Superior temporal gyrus (tissue), 1 donor: ENCODE measurements at regions not wholly inside any gene's neighbourhood (a gene's known extent, or its start where the extent isn't known, plus 50 kb on each side); places are given as distances from the start of the nearest gene placed in this dataset.

ENCODE experiments used
- DNase-seq: peaks from one replicate; pipeline ENCODE4 v3.0.0-alpha.2; 2016; ENCODE audit errors: extremely low spot score

DNA sequence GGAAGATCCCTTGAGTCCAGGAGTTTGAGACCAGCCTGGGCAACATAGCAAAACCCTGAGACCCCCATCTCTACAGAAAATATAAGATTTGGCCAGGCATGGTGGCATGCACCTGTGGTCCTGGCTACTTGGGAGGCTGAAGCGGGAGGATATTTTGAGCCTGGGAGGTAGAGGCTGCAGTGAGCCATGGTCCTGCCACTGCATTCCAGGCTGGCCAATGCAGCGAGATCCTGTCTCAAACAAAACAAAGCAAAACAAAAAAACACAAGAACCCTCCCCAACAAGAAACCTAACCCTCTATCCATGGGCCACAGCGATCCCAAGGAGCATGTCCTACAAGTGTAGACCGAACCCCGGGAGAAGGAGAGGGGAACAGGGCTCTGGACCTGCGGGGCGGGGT lies 133.3 kb downstream of the MGAT5B start:
- DNase-seq = no peak

DNA sequence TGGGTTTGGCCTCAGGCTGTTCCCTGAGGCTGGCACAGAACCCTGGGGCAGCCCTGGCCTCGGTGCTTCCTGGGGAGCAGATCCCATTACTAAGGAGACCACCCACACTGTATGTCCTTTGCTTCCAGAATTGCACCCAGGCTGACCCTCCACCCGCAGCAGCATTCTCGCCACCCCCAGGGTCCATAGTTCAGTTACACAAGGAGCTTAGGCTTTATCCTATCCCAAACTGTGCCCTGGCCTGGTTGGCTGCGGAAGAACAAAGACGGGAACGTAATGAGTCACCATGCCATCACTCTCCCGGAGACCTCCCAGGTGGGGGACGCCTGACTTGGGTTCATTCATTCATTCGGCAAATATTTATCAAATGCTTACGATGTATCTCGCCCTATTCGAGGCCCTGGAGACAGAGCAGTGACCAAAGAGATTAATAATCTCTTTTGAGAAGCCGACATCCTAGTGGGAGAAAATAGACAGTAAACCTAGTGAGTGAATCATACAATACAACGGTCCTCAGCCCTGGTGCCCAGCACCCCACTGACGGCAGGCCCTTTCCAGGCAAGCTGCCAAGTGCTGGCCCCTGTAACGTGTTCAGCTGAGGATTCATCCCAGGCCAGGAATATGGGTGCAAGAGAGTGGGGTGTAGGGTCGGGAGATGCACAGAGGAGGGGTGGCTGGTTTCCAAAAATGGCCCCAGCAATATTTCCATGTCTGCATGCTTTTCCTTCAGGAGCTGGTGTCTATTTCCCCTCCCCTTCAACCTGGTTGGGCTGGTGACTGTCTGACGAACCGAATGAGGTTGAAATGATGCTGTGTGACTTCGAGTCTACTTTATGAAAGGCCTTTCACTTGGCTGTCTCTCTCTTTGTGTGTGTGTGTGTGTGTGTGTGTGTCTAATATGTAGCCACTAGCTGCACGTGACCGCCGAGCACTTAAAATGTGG lies 134.2 kb downstream of the MGAT5B start:
- DNase-seq = no peak

DNA sequence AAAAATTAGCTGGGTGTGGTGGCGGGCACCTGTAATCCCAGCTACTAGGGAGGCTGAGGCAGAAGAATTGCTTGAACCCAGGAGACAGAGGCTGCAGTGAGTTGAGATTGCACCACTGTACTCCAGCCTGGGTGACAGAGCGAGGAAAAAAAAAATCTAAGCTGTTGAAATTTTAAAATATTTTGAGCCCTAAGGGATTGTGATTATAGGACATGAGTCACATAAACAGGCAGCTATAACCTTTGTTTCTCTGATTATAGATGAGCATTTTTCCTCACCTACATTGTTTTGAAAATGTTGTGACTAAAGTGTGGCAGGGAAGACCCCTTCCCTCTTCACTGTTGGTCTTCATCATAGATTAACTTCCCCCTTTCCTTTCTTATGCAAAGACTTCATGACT lies 135.5 kb downstream of the MGAT5B start:
- no peak for DNase-seq

DNA sequence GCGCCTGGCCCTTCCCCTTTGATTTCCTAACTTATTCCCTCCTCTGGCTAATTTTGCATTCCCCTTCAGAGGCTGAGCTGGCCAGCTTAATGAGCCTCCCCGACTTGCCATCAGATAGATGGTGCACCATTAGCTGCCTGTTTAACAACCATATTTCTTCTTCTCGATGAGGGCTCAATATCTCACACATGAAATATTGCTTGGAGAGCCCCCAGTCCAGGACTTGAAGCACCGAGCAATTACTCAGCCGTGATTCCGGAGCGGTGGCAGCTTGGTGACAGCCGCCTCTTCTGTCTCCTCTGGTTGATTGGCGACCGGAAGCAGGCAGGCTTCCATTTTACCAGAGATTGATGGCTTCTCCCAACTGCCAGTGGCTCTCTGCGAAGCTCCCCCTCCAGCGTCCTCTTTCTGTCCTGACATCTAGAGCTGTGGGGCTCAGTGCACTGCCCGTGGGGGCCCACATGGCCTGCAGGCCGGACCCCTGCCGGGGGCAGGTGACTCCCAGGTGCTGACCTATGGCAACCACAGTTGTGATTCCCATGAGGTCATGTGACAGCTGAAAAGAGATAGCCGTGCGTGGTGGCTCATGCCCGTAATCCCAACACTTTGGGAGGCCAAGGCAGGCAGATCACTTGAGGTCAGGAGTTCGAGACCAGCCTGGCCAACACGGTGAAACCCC lies 133.7 kb upstream of the SEC14L1 start:
- DNase-seq = no peak

DNA sequence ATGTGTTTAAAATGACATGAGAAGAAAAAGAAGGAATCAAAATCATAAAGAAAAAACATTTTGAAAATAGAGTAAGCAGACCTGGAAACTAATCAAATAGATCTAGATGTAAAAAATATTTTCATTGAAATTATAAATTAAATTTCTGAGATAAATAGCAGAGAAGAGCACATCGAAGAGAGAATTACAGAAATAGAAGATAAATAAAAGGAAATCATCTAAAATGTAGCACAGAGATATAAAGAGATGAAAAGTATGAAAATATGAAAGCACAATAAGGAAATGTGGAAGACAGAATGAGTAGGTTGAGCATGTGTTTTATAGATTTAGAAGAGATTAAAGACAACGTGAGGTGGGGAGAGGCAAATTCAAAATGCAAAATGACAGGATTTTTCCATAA lies 130.9 kb upstream of the SEC14L1 start:
- no peak for DNase-seq

DNA sequence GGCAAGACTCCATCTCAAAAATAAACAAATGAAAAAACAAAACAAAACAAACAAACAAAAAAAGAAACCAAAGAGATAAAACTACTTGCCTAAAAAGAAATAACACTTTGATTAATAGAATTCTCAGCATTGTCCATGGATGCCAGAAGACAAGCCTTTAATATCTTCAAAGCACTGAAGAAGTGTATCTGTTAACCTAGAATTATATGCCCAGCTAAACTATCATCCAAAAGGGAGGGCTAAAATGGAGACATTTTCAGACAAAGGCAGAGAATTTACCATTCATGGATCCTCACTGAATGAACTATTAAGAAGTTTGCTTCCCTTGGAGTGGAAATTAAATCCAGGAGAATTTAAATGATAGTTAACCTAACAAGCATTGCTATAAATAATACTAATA lies 130.1 kb upstream of the SEC14L1 start:
- no peak for DNase-seq

DNA sequence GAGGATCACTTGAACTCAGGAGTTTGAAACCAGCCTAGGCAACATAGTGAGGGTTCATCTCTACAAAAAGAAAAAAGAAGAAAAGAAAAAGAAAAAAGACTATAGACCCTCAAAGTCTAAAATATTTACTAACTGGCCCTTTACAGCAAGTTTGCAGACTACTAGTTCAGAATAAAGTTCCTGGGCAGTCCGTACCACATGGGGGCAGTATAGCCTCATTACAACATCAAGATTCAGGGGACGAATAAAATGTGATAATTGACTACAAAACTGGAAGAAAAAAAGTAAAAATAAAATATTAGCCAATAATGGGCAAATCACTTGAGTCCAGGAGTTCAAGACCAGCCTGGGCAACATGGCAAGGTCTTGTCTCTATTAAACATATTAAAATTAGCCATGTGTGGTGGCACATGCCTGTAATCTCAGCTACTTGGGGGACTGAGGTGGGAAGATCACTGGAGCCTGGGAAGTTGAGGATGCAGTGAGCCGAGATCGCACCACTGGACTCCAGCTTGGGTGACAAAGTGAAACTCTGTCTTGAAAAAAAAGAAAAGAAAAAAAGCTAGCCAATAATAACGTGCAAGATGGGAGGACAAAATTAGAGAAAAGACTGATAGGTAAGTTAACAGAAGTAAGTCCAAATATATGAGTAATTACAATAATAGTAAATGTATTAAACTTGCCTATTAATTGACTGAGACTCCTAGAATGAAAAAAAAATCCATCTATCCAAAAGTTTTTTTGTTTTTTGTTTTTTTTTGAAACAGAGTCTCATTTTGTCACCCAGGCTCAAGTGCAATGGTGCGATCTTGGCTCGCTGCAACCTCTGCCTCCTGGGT lies 129.4 kb upstream of the SEC14L1 start:
- DNase-seq = peak; percentile 70

DNA sequence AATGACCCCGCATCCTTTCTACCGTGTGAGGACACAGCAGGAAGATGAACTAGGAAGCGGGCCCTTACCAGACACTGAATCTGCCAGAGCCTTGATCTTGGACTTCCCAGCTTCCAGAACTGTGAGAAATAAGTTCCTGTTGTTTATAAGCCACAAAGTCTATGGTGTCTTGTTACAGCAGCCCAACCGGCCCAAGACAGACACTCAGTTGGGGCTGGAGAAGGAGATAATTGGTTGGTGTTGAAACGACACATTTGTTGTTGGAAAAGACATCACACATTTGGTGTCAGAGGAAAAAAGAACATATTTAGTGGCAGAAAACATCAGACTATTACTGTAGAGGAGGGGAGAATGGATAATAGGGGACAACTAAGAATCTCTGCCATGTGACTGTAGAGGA lies 122.3 kb upstream of the SEC14L1 start:
- DNase-seq = no peak

DNA sequence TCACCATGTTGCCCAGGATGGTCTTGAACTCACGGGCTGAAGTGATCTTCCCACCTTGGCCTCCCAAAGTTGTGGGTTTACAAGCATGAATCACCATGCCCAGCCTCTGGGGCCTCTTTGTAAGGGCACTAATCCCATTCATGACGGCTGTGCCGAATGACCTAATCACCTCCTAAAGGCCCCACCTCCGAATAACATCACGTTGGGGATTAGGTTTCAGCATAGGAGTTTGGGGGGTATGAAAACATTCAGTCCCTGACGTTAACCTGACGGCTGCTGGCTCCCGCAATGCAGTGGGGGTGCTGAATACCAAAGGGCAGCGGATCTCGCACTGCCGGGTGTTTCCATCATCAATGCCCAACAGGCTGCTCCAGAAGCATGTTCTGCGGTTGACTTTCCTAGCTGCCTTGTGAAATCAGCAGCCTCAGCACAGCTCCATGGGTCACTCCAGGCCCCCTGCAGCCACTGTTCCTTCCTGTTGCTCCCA lies 120.8 kb upstream of the SEC14L1 start:
- no peak for DNase-seq

DNA sequence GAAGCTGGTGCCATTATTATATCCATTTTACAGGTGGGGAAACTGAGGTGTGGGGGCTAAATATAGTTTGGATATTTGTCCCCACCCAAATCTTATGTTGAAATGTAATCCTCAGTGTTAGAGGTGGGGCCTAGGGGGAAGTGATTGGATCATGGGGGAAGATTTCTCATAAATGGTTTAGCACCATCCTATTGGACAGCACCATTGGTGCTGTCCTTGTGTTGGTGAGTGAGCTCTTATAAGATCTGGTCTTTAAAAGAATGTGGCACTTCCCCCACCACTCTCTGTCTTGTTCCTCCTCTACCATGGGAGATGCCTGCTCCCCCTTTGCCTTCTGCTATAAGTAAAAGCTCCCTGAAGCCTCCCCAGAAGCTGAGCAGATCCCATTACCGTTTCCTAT lies 119.8 kb upstream of the SEC14L1 start:
- no peak for DNase-seq

DNA sequence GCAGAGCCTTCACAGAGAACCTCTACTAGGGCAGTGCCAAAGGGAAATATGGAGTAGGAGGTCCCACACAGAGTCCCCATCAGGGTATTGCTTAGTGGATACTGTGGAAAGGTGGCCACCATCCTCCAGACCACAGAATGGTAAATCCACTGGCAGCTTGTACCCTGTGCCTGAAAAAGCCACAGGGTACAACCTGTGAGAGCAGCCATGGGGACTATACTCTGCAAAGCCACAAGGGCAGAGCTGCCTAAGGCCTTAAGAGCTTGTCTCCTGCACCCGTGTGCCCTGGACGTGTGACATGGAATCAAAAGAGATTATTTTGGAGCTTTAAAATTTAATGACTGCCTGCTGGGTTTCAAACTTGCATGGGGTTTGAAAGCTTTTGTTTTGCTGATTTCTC lies 118.0 kb upstream of the SEC14L1 start:
- DNase-seq = no peak

DNA sequence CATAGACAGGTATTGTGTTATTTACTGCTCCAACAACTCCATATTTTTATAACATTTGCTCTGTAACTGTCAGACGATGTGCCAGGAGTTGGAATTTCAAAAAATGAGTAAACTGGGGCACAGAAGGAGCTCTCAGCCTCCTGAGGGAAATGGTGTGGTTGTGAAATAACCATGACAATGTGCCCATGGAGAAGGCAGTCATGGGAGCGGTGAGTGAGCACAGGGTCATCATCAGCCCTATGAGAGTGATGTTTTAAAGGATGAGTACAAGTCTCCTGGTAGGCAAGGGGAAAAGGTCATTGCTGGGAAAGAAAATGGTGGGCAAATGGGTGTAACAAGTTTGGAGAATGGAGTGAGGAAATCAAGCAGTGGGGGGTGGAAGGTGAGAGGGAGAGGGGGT lies 115.0 kb upstream of the SEC14L1 start:
- DNase-seq = no peak

DNA sequence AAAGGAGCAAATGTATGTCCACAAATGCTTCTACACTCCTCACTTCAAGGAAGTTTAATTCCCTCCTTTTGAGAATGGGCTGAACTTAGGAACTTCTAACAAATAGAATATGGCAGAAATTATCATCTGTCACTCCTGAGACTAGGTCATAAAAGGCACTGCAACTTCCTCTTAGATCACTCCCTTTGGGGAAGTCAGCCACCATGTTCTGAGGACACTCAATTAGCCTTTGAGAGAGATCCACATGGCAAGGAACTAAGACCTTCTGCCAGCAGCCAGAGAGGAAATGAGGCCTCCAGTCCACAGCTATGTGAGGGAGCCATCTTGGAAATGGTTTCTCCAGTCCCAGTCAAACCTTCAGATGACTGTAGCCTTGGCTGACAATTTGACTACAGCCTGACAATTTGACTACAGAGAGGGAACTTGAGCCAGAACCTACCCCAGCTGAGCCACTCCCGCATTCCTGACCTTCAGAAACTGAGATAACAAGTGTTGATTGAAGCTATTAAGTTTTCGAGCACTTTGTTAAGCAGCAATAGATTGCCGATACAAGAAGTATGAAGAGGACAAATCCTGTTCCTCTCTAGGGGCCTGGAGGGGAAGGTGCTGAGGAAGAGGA lies 113.4 kb upstream of the SEC14L1 start:
- DNase-seq = no peak

DNA sequence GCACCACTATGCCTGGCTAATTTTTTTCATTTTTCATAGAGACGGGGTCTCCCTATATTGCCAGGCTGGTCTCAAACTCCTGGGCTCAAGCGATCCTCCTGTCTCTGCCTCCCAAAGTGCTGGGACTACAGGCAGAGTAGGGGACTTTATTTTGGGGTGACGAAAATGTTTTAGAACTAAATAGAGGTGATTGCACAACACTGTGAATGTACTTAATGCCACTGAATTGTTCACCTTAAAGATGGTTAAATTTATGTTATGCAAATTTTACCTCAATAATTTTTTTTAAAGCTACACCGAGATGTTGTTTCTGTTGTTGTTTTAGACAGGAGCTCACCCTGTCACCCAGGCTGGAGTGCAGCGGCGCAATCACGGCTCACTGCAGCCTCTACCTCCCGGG lies 111.9 kb upstream of the SEC14L1 start:
- no peak for DNase-seq

DNA sequence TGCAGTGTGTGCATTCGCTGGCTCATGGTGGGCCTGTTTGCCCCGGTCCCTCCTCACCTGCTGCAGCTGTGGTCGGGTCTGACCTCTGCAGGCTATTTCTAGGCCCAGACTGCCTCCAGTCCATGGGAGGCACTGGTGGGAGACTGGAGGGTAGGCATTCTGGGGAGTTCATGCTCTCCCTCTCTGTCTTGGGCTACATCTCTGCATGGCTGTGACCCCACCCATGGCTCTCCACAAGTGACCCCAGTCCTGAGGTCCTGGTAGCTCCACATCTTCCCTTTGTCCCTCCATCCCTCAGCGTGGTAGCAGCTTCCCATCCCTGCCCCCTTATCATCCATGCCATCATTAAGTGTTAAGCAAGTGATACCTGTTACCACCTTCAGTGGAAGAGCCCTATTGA lies 107.8 kb upstream of the SEC14L1 start:
- DNase-seq = no peak

DNA sequence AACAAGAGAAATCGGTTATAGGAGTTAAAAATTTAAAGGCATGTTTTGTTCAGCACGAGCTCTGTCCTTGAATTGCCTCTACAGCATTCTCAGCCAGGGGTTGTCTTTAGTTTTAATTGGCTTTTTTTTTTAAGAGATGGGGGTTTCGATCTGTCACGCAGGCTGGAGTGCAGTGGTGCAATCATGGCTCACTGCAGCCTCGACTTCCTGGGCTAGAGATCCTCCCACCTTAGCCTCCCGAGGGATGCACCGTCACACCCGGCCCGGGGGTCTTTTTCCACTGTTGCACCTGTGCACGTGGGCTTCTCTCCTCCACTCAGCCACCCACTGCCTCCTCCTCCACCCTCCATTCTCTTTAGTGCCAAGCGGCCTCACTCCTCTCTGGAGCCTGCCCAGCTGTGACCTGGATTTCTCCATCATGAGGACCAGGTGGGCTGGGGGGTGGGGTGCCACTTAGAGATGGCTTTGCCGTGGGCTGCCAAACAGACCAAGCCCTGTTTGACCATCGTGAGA lies 106.8 kb upstream of the SEC14L1 start:
- DNase-seq = no peak

DNA sequence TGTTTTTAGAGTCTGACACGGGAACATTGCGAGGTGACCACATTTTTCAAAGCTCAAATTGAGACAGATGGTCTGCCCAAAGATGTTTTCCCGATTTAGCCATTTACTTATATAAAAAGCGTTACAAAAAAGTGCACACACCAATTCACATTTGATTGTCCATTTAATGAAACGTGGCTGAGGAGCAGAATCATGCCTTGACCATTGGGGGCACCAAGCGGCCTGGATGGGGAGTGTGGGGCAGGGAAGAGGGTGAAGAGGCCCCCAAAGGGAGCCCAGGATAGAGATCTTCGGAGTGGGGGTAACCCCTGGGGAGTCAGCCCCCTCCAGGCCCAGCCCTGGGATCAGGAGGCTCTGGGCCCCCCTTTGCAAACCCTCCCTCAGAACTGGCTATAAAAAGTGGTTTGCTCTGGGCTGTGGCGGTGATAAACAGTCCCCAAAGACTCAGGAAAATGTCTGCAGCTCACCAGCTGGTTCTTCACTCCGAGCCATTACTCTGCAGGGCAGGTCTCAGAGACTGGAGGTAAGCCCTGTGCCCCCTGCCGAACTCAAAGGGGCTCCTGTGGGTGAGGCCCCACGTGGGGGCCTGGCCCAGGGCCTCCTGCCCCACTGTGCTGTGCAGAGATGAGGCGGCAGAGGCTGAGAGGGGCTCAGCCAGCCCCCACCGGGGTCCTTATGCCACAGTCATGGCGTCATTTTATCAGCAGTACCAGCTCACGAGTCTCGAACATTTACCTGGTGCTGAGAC lies 105.9 kb upstream of the SEC14L1 start:
- peak; percentile 43 for DNase-seq

DNA sequence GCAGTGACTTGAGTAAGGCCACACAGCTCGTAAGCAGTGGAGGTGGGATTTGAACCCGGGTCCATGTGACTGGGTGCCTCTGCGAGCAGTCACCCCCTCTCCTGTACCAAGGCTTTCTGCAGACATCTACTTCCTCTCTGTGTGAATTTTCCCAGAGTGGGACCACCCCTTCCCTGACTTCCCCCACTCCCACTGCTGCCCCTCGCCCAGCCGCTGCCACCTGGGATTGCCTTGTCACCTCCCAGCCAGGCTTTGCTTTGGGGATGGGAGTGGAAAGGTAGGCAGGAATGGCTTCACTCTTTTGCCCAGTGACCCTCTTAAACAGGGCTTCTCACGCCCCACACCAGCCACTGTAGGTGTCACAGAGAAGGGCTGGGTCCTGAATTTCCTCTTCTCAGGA lies 105.2 kb upstream of the SEC14L1 start:
- no peak for DNase-seq

DNA sequence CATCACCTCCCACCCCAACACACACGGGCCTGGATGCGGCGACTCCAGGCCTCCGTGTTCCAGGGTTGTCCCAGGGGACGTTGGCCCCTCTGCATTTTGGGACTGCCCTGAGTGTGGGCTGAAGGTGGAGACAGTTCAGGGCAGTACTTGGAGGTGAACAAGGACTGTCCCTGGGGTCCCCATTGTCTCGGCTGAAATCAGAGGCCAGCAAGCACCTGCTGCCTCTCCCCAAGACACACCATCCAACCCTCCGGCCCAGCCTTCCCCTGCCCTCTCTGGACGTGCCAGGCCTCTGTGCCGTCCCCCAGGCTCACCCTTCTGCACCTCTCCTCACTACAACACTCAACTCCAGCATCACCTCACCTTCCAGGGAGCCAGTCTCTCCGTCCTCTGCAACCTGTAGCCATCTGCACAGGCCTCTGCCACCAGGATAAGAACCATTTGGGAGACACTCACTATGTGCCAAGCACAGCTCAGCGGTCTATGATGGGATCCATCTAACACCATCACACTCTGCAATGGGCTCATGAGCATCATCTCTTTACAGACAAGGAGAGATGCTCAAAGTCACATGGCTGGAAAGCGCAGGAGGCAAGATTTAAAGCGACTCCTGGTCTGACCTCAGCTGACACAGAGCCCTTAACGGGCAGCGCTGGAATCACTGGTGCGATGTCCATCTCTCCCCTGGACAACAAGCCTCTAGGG lies 104.5 kb upstream of the SEC14L1 start:
- DNase-seq = no peak

DNA sequence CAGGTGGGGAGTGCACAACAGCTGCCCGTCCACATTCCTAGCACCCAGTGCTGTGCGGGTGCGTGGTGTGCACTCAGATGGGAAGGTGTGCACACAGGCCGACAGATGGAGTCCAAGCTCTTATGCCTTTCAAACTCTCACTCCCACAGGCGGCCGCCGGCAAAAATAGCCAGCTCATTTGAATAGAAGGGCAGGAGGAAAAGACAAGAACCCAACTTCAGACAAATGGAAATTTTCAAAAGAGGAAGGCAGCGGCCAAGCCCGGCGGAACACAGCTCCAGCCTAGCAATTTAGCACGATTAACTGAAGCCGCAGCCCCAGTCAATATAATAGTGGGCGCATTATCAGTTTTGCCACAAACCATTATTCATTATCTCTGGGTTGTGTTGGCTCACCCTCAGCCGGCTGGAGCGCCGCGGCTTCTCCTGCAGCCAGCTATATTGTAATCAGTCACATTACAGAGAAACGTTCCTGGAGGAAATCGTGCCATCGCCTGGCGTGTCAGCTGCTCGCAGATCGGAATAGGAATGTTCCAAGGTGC lies 103.9 kb upstream of the SEC14L1 start:
- peak; percentile 62 for DNase-seq
